ENCODE measurements at regions not wholly inside any gene's neighbourhood (a gene's known extent, or its start where the extent isn't known, plus 50 kb on each side); places are given as distances from the start of the nearest gene placed in this dataset.

DNA sequence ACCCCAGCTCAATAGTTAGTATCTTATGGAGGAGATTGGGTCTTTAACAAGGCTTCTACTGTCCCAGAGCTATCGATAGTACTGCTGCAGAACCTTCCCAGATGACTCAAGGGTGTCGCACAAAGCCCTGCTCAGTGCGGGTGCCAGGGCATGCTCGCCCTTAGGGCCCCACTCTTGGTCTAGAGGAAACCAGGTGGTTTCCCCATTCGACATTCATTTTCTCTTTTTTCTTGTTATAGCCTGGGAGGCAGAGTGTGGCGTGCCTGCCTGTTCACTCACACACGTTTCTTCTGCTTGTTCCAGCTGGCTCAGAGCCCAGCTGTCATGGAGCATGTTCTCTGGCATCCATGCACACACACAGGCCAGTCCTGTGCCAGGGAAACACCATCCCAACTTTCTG, 144.5 kb downstream of the SMIM20 start:
- no peaks in the 10 kb centered on the region for H3K27me3 ChIP-seq (ENCODE audit: control insufficient read depth, insufficient read depth, low read length)
- ChIA-PET CTCF (no interaction called here), POLR2A (no interaction called here)
- no TSS peak for BruUV-seq (replicated peaks)
- no peaks in the 10 kb centered on the region for H3K36me3 ChIP-seq (ENCODE audit: control insufficient read depth, insufficient read depth, low read length)
- TF ChIP-seq POLR2AphosphoS5 (IDR thresholded peaks at IDR 0.05; ENCODE audit: low read depth, low read length) (no peak), SIN3A (IDR thresholded peaks at IDR 0.05; ENCODE audit: borderline replicate concordance, insufficient read depth, low read depth, low read length) (no peak), TCF7L2 (IDR thresholded peaks at IDR 0.05; ENCODE audit: low read depth, low read length) (no peak)
- TF ChIP-seq, protein P1, sequence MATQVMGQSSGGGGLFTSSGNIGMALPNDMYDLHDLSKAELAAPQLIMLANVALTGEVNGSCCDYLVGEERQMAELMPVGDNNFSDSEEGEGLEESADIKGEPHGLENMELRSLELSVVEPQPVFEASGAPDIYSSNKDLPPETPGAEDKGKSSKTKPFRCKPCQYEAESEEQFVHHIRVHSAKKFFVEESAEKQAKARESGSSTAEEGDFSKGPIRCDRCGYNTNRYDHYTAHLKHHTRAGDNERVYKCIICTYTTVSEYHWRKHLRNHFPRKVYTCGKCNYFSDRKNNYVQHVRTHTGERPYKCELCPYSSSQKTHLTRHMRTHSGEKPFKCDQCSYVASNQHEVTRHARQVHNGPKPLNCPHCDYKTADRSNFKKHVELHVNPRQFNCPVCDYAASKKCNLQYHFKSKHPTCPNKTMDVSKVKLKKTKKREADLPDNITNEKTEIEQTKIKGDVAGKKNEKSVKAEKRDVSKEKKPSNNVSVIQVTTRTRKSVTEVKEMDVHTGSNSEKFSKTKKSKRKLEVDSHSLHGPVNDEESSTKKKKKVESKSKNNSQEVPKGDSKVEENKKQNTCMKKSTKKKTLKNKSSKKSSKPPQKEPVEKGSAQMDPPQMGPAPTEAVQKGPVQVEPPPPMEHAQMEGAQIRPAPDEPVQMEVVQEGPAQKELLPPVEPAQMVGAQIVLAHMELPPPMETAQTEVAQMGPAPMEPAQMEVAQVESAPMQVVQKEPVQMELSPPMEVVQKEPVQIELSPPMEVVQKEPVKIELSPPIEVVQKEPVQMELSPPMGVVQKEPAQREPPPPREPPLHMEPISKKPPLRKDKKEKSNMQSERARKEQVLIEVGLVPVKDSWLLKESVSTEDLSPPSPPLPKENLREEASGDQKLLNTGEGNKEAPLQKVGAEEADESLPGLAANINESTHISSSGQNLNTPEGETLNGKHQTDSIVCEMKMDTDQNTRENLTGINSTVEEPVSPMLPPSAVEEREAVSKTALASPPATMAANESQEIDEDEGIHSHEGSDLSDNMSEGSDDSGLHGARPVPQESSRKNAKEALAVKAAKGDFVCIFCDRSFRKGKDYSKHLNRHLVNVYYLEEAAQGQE (IDR thresholded peaks at IDR 0.05; ENCODE audit: insufficient read depth in 1 of 2, low read depth in 2 of 2, low read length in 1 of 2): no peak
- TF ChIP-seq, protein P2, sequence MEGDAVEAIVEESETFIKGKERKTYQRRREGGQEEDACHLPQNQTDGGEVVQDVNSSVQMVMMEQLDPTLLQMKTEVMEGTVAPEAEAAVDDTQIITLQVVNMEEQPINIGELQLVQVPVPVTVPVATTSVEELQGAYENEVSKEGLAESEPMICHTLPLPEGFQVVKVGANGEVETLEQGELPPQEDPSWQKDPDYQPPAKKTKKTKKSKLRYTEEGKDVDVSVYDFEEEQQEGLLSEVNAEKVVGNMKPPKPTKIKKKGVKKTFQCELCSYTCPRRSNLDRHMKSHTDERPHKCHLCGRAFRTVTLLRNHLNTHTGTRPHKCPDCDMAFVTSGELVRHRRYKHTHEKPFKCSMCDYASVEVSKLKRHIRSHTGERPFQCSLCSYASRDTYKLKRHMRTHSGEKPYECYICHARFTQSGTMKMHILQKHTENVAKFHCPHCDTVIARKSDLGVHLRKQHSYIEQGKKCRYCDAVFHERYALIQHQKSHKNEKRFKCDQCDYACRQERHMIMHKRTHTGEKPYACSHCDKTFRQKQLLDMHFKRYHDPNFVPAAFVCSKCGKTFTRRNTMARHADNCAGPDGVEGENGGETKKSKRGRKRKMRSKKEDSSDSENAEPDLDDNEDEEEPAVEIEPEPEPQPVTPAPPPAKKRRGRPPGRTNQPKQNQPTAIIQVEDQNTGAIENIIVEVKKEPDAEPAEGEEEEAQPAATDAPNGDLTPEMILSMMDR (IDR thresholded peaks at IDR 0.05): no peak
- no peaks in the 10 kb centered on the region for H3K4me1 ChIP-seq (ENCODE audit: control insufficient read depth, insufficient read depth, low read length)
- DNase-seq (ENCODE audit: low read depth, low spot score) (no peak), ATAC-seq (no peak)
- intact Hi-C loops (cut with micrococcal nuclease; ENCODE audit: unreplicated experiment): no loop called here
- H3K4me3 ChIP-seq (ENCODE audit: low read depth in 2 of 2, low read length in 2 of 2): no peak overlapping the region
- H3K9me3 ChIP-seq (ENCODE audit: control insufficient read depth, insufficient read depth, low read depth, low read length): no peaks in the 10 kb centered on the region
- in situ Hi-C loops (cut with HindIII; ENCODE audit: low pct_unique_long_range_greater_than_20kb, low sequenced_read_pairs): no loop called here
- no peak overlapping the region for H3K27ac ChIP-seq (ENCODE audit: low read length)

GRCh38 chr4:26059391-26060154, 145.6 kb downstream of the SMIM20 start:
- H3K9me3 ChIP-seq (ENCODE audit: control insufficient read depth, insufficient read depth, low read depth, low read length): no peaks in the 10 kb centered on the region
- no peak overlapping the region for H3K4me3 ChIP-seq (ENCODE audit: low read depth in 2 of 2, low read length in 2 of 2)
- H3K27me3 ChIP-seq (ENCODE audit: control insufficient read depth, insufficient read depth, low read length): no peaks in the 10 kb centered on the region
- no peaks in the 10 kb centered on the region for H3K36me3 ChIP-seq (ENCODE audit: control insufficient read depth, insufficient read depth, low read length)
- ChIA-PET CTCF (no interaction called here), POLR2A (interaction anchor here (0.5 kb wide), 1 partner anchor 244 kb away, joined by 4 read pairs; no protein-coding TSS in a partner anchor)
- no peaks in the 10 kb centered on the region for H3K4me1 ChIP-seq (ENCODE audit: control insufficient read depth, insufficient read depth, low read length)
- intact Hi-C loops (cut with micrococcal nuclease; ENCODE audit: unreplicated experiment): loop anchor here (10.0 kb wide), 2 partner anchors 265 to 355 kb away; partner anchors contain the start of gene RBPJ
- no peak overlapping the region for H3K27ac ChIP-seq (ENCODE audit: low read length)
- DNase-seq (ENCODE audit: low read depth, low spot score) (no peak), ATAC-seq (no peak)
- in situ Hi-C loops (cut with HindIII; ENCODE audit: low pct_unique_long_range_greater_than_20kb, low sequenced_read_pairs): no loop called here
- BruUV-seq (replicated peaks): no TSS peak
- TF ChIP-seq SIN3A (IDR thresholded peaks at IDR 0.05; ENCODE audit: borderline replicate concordance, insufficient read depth, low read depth, low read length) (no peak), TCF7L2 (IDR thresholded peaks at IDR 0.05; ENCODE audit: low read depth, low read length) (no peak), POLR2AphosphoS5 (IDR thresholded peaks at IDR 0.05; ENCODE audit: low read depth, low read length) (no peak)
- TF ChIP-seq, protein P2 (IDR thresholded peaks at IDR 0.05): no peak
- TF ChIP-seq, protein P1 (IDR thresholded peaks at IDR 0.05; ENCODE audit: insufficient read depth in 1 of 2, low read depth in 2 of 2, low read length in 1 of 2): no peak

Measured in Panc1 (cell line).